T-helper 2 cell treated with Interferon-gamma antibody and Interleukin-4, amounts not matched to agents 5 μg/mL and 100 μg/mL, for 36 hours (primary cell): ENCODE measurements at regions not wholly inside any gene's neighbourhood (a gene's known extent, or its start where the extent isn't known, plus 50 kb on each side); places are given as distances from the start of the nearest gene placed in this dataset.

Experiments used
- DNase-seq: peaks from one replicate; pipeline ENCODE4 v3.0.0; 2021; ENCODE audit warnings: low spot score
- H3K27ac Mint-ChIP-seq: one replicate; pipeline ENCODE4 v1.8.0; 2021; ENCODE audit warnings: mild to moderate bottlenecking, mixed read lengths
- H3K27me3 Mint-ChIP-seq: one replicate; pipeline ENCODE4 v1.8.0; 2021; ENCODE audit warnings: low read depth, mixed read lengths
- H3K36me3 Mint-ChIP-seq: one replicate; pipeline ENCODE4 v1.8.0; 2021; ENCODE audit warnings: low read depth, mixed read lengths
- H3K4me1 Mint-ChIP-seq: one replicate; pipeline ENCODE4 v1.8.0; 2021; ENCODE audit warnings: low read depth, mixed read lengths
- H3K4me3 Mint-ChIP-seq: one replicate; pipeline ENCODE4 v1.8.0; 2022; ENCODE audit warnings: mild to moderate bottlenecking, moderate library complexity, mixed read lengths
- H3K9me3 Mint-ChIP-seq: one replicate; pipeline ENCODE4 v1.8.0; 2021; ENCODE audit warnings: mixed read lengths

DNA sequence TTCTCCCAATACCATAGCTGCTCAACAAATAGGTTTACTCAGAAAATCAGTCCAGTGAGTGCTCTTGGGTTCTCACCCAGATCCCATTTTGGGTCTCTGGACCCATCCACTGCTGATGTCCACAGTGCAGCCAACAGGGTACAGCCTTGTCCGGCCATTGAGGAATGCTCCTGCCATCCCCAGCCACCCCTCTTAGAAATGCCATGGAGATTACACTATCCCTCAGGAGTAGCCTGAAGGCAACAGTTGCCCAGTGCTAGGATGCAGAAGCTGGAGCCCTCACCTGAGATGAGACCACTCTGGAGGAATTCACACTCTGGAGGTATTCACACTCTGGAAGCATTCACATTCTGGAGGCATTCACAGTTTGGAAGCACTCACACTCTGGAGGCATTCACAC, 958.8 kb upstream of the TMEM132C start:
- no peaks in the 10 kb centered on the region for H3K36me3 Mint-ChIP-seq
- H3K27me3 Mint-ChIP-seq, result no peaks in the 10 kb centered on the region
- H3K4me1 Mint-ChIP-seq, result peaks cover 2% of the 10 kb centered on the region
- DNase-seq, result no peak
- H3K27ac Mint-ChIP-seq, result no peak overlapping the region
- no peaks in the 10 kb centered on the region for H3K9me3 Mint-ChIP-seq
- H3K4me3 Mint-ChIP-seq, result no peak overlapping the region

DNA sequence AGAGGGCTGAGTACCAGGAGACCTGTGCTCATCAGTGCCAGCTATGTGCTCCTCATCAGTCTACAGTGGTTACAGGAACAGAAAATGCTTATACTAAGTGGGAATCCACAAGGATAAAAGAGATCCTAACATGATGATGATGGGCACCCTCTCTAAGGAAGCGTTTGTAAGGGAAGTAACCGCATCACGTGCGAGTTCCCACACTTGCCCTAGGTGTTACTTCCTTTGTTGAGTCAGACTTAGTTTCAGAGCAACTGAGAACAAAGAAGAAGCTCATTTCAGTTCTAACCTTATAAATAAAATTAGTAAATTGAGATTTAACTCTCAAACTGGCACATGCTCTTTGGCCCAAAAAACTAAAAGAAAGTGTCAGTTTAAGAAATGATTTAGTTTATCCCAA, 956.4 kb upstream of the TMEM132C start:
- DNase-seq, result no peak
- Mint-ChIP-seq H3K9me3 (no peaks in the 10 kb centered on the region), H3K27me3 (no peaks in the 10 kb centered on the region), H3K4me3 (no peak overlapping the region), H3K27ac (no peak overlapping the region), H3K4me1 (peaks cover 2% of the 10 kb centered on the region), H3K36me3 (no peaks in the 10 kb centered on the region)

DNA sequence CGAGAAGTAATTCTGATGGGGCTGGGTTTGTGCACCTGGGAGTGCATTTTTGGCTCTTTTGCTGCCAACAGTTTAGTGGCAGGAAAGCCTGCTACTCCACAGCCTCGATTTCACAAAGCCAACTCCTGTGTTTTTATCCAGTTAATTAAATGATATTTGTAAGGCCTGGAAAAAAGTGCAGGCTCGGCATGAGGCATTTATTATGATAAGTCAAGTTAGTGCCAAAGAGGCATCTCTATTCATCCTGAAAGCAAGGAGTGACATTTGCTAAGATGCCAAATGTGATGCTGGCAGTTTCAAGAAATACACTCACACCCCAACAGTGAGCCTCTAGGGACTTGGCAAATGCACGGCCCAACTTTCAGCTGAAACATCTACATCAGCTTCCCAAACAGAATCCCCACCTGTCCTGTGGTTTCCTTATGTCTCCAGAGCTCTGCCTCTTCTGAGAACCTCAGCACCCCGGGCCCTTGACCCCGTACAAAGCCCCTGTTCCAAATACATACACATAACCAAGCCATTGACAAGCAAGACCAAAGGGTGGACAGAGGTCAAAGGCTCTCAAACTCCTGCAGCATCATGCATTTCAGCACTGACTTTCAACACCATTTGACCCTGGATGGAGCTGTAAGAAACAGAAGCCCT, 955.1 kb upstream of the TMEM132C start:
- Mint-ChIP-seq H3K4me1 (peaks cover 2% of the 10 kb centered on the region), H3K9me3 (no peaks in the 10 kb centered on the region), H3K27ac (no peak overlapping the region), H3K36me3 (no peaks in the 10 kb centered on the region), H3K27me3 (no peaks in the 10 kb centered on the region), H3K4me3 (no peak overlapping the region)
- no peak for DNase-seq

DNA sequence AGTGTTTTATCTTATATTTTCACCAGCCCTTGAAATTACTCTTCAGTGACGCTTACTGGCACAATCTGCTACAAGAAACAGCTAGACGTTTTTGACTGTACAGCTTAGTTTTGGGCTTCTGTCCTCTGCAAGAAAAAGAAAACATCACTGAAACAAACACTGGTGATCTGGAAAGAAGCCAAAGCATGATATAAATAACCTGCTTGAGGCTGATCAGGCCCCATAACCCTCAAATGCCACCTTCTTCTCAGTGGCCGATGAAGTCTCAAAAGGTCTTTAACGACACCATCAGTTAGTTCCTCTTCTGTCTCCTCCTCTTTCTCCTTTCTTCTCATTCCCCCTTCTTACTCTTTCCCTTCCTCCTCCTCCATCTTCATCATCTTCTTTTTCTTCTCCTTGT, 942.3 kb upstream of the TMEM132C start:
- Mint-ChIP-seq H3K36me3 (no peaks in the 10 kb centered on the region), H3K4me3 (no peak overlapping the region), H3K9me3 (no peaks in the 10 kb centered on the region), H3K27me3 (no peaks in the 10 kb centered on the region), H3K4me1 (no peaks in the 10 kb centered on the region), H3K27ac (no peak overlapping the region)
- no peak for DNase-seq

DNA sequence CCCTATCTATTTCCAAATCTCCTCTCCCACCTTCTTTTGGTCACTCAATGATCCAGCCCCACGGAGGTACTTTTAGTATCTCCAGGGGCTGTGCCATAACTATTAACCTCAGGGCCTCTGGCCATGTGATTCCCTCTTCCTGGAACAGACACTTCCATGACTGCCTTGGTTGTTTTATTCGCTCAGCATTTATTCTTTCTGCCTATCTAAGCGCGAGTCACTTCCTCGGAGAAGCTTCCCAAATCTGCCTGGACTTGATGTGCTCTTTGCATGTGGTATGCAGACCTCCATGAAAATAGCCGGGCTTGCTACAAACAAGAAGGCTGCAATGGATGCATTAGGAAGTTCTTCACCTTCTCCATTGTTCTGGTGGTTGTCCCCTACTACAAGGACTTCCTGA, 939.0 kb upstream of the TMEM132C start:
- no peaks in the 10 kb centered on the region for H3K36me3 Mint-ChIP-seq

DNA sequence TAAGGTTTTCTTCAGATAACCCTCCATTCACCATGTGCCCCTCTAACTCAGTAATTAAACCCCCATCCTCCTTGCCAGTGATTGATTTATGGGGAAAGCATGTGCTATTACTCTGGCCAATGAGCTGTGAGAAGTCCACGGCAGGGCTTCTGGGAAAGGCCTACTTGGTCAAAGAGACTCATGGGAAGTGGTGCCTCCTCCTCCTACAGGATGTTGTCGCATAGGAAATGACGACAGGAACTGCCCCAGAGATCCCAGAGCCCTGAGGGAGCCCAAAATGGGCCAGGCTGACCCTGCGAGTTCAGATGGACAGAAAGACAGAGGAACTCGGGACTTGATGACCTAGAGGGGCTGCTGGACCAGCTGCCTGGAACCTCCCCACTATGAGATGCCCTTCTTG, 938.1 kb upstream of the TMEM132C start:
- Mint-ChIP-seq H3K27me3 (no peaks in the 10 kb centered on the region), H3K9me3 (no peaks in the 10 kb centered on the region), H3K36me3 (no peaks in the 10 kb centered on the region), H3K27ac (no peak overlapping the region), H3K4me1 (no peaks in the 10 kb centered on the region), H3K4me3 (no peak overlapping the region)
- no peak for DNase-seq

More for the DNA sequence above, 939.0 kb upstream of the TMEM132C start:
- Mint-ChIP-seq H3K4me3 (no peak overlapping the region), H3K4me1 (no peaks in the 10 kb centered on the region), H3K27me3 (no peaks in the 10 kb centered on the region), H3K9me3 (no peaks in the 10 kb centered on the region), H3K27ac (no peak overlapping the region)
- DNase-seq, result no peak

DNA sequence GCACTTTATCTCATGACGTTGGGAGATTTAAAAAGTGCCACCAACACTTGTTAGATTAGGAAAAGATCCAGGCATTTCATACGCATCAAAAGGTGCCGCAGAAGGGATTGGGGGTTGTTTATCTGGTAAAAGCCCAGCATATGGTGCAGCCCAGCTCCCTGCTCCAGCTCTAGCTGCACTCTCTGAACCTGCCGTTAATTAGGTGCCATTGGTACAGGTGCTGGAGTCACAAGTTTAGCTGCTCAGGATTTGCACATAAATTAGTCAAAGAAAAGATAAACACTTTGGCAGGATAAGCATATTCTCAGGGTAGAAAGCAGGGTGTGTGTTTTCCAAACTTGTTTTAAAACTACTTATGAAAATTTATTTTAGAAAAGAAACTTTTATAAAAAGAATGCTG, 932.6 kb upstream of the TMEM132C start:
- no peak overlapping the region for H3K27ac Mint-ChIP-seq
- H3K9me3 Mint-ChIP-seq, result no peaks in the 10 kb centered on the region

DNA sequence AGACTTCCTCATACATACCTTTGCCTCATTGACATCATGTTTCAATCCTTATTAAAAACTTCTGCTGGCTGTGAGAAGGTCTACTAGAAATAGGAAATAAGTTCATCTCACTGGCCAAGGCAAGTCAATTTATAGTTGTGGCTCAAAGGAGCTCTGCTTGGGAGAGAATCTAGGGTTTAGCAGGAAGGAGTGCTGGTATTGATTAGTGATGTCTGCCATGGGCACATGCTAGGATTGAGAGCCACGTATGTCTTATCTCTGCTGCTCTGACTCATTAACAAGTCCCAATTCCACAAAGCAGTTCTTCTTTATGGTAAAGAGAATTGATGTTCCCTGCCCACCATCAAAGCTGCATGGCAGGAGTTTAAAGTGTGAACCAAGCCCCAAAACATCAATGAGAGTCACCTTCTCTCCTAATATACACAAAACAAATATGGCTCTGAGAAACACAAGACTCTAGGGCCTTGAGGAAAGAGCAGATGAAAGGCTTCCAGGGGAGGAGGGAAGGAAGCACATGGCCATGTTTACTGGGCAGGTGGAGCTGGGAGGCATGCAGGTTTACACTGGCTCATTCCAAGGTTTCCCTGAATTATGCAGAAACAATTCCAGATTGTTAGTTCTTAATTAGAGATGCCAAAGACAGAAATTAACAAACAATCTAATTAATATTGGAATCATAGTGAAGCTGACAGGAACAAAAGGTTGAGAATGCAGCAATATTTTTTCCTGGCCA, 931.9 kb upstream of the TMEM132C start:
- no peaks in the 10 kb centered on the region for H3K4me1 Mint-ChIP-seq
- H3K9me3 Mint-ChIP-seq, result no peaks in the 10 kb centered on the region
- no peak for DNase-seq
- peaks cover under 1% of the 10 kb centered on the region for H3K27me3 Mint-ChIP-seq
- H3K36me3 Mint-ChIP-seq, result no peaks in the 10 kb centered on the region
- H3K27ac Mint-ChIP-seq, result no peak overlapping the region
- H3K4me3 Mint-ChIP-seq, result no peak overlapping the region

More for the DNA sequence above, 932.6 kb upstream of the TMEM132C start:
- Mint-ChIP-seq H3K4me3 (no peak overlapping the region), H3K27me3 (no peaks in the 10 kb centered on the region), H3K36me3 (no peaks in the 10 kb centered on the region), H3K4me1 (no peaks in the 10 kb centered on the region)
- DNase-seq, result no peak

DNA sequence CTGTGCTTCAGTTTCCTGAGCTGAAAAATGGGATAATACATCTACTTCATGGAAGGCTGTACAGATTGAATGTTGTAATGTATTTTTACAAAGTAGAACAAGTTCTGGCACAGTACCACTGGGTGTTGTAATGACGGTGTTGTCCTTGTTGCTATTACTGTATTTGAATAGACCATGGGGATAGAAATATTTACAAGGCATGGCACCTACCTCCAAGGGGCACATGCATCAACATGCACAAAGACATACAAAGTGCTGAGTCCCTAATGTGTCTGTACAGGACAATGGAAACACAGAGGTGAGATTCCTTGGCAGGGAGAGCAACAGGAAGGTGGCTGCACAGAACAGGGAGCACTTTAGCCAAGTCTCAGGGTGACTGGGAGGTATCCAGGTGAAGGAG, 930.6 kb upstream of the TMEM132C start:
- no peak for DNase-seq
- Mint-ChIP-seq H3K9me3 (no peaks in the 10 kb centered on the region), H3K27ac (no peak overlapping the region), H3K4me3 (no peak overlapping the region), H3K4me1 (no peaks in the 10 kb centered on the region), H3K36me3 (no peaks in the 10 kb centered on the region), H3K27me3 (peaks cover 2% of the 10 kb centered on the region)

DNA sequence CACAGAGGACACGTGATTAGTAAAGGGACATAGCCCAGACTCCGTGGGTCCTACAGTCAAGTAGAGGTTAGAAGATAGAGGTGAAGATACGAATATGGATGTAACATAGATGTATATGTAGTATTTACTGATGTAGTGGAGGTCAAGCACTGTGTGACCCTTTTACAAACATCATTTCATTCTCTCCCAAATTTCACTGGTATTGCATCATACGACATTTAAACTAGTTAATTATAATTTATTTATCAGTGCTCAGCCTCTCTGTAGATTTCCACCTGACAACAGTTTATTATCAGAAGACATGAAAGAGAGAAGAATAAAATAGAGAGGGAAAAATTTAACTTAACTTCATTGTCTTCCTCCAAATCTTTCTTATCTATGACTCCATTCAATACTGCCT, 927.9 kb upstream of the TMEM132C start:
- Mint-ChIP-seq H3K36me3 (no peaks in the 10 kb centered on the region), H3K4me1 (no peaks in the 10 kb centered on the region)

DNA sequence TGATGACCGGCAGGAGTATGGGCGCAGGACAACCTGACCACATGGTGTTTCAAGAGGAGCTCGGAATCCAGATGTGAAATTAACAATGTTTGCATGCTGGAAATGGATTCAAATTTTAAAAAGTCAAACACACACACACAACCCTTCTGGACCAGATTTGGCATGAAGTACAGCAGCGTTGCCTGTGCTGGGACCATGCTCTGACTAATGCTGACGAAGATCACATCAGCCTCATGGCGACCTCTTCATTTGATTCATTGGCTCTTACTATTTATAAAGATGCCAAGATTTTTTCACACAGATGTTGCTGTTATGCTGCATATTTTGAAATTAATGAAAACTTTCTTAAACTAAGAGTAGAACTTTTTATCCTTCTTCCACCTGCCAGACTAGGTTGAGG, 926.6 kb upstream of the TMEM132C start:
- Mint-ChIP-seq H3K4me3 (no peak overlapping the region), H3K9me3 (no peaks in the 10 kb centered on the region), H3K36me3 (no peaks in the 10 kb centered on the region), H3K27ac (no peak overlapping the region), H3K27me3 (peaks cover 2% of the 10 kb centered on the region), H3K4me1 (no peaks in the 10 kb centered on the region)
- DNase-seq, result no peak

More for the DNA sequence above, 927.9 kb upstream of the TMEM132C start:
- H3K9me3 Mint-ChIP-seq, result no peaks in the 10 kb centered on the region
- peaks cover 2% of the 10 kb centered on the region for H3K27me3 Mint-ChIP-seq
- DNase-seq, result no peak
- no peak overlapping the region for H3K4me3 Mint-ChIP-seq
- H3K27ac Mint-ChIP-seq, result no peak overlapping the region

DNA sequence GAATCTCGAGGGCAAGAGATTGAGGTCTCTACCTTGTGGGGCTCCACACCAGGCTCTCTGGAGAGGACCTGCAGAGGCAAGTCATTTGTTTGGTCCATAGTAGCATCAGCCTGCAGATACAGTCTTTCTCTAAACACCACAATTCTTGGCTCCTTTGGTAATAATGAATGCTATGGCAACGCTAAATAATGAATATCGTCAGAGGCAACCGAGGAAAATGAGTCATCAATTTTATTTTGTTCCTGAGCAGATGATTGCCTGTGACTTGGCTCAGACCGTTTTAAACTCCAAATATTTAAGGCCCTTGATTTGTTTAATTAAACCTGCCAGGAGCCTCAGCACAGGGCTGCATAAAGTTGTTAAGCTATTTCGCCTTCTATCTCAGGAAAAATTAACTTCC, 924.1 kb upstream of the TMEM132C start:
- H3K4me3 Mint-ChIP-seq, result no peak overlapping the region
- H3K4me1 Mint-ChIP-seq, result no peaks in the 10 kb centered on the region
- no peaks in the 10 kb centered on the region for H3K36me3 Mint-ChIP-seq
- no peak overlapping the region for H3K27ac Mint-ChIP-seq
- peaks cover 2% of the 10 kb centered on the region for H3K27me3 Mint-ChIP-seq
- no peak for DNase-seq
- H3K9me3 Mint-ChIP-seq, result no peaks in the 10 kb centered on the region

DNA sequence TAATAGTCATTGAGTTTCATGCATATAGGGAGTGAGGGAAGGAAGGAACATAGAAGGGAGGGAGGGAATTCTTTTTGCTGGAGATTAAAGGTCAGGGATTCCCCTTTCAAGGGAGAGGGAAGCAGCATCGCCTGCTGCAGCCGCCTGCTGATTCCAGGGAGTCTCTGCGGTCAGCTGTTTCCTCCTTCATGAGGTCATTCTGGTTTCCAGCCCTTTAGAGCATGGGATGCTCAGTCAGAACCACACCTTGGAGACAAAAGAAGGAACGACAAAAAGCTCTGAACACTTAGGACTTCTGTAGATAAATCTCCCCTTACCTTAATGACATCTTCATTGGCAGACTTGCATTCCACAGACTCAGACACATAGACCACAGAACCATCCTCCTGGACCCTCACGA, 923.0 kb upstream of the TMEM132C start:
- Mint-ChIP-seq H3K27ac (no peak overlapping the region), H3K4me1 (no peaks in the 10 kb centered on the region), H3K36me3 (no peaks in the 10 kb centered on the region), H3K9me3 (no peaks in the 10 kb centered on the region), H3K27me3 (peaks cover 2% of the 10 kb centered on the region), H3K4me3 (no peak overlapping the region)
- no peak for DNase-seq

DNA sequence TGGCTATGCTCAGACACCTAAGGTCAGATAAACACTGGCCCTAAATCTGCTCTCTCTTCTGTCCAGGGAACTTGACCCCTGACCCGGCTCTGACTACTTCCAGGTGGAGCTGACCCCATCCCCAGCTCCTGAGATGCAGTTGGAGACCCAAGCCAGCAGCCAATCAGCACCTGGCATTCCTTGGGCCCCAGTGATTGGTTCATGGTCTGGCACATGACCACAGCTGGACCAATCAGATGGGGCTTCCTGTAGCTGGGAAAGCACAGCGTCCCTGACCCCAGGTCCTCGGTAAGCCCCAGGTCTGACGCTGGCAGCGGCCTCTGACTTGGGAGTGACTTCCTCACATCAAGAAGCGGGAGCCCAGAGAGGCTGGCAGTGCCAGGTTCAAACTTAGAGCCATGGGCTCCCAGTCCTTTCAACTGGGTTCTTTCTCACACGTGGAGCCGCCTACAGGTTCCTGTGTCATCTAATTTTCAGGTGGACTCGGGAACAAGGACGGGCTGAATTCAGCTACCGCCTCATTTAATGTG, 915.4 kb upstream of the TMEM132C start:
- H3K27ac Mint-ChIP-seq, result no peak overlapping the region
- no peaks in the 10 kb centered on the region for H3K36me3 Mint-ChIP-seq
- H3K4me1 Mint-ChIP-seq, result no peaks in the 10 kb centered on the region
- H3K9me3 Mint-ChIP-seq, result no peaks in the 10 kb centered on the region
- H3K27me3 Mint-ChIP-seq, result no peaks in the 10 kb centered on the region
- DNase-seq, result no peak
- no peak overlapping the region for H3K4me3 Mint-ChIP-seq
